ENCODE measurements at regions not wholly inside any gene's neighbourhood (a gene's known extent, or its start where the extent isn't known, plus 50 kb on each side); places are given as distances from the start of the nearest gene placed in this dataset.

DNA sequence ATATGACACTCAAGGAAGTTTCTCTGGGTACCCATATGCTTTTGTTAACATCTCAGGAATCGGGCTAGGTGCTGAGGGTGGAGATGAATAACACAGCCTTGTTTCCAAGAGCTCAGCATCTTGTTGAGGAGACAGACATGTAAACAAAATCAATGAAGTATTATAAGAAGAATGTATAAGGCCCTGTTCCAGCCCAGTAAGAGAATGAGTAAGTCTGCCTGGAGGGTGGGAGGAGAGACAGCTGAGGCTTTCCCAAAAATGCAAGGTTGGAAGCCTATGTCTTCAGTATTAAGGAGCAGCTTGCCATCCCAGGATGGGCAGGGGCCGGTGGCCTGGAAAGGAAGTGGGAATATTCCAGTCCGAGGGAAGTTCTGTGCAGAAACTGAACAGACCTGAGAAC is 615.3 kb upstream of the BTBD3 start:
- no peak overlapping the region for H3K4me2 ChIP-seq
- no peaks in the 10 kb centered on the region for H4K20me1 ChIP-seq (replicated peaks; ENCODE audit: insufficient read depth)
- H3K27me3 ChIP-seq (ENCODE audit: insufficient read depth) = no peaks in the 10 kb centered on the region
- ATAC-seq (no peak), DNase-seq (ENCODE audit: low spot score) (no peak)
- H3K4me3 ChIP-seq = no peak overlapping the region
- peaks cover 13% of the 10 kb centered on the region for H3K36me3 Mint-ChIP-seq (ENCODE audit: low read depth)
- H3K79me2 ChIP-seq (replicated peaks; ENCODE audit: insufficient read depth) = no peaks in the 10 kb centered on the region
- no peak overlapping the region for H3K4me3 Mint-ChIP-seq
- peaks cover 5% of the 10 kb centered on the region for H3K9me3 Mint-ChIP-seq
- peaks cover 7% of the 10 kb centered on the region; the same call in 1 of the 2 replicates for H3K4me1 ChIP-seq (ENCODE audit: insufficient read depth)
- no peaks in the 10 kb centered on the region for H3F3A ChIP-seq (replicated peaks; ENCODE audit: low read depth)
- H3K27ac Mint-ChIP-seq = no peak overlapping the region
- H3K27me3 Mint-ChIP-seq (ENCODE audit: insufficient read depth, low read depth, poor library complexity) = no peaks in the 10 kb centered on the region
- peaks cover 7% of the 10 kb centered on the region; the same call in 1 of the 2 replicates for H3K9me2 ChIP-seq (ENCODE audit: insufficient read depth)
- no peaks in the 10 kb centered on the region for H3K36me3 ChIP-seq (ENCODE audit: insufficient read depth)
- no peak overlapping the region for H3K27ac ChIP-seq (ENCODE audit: low read depth)
- TF ChIP-seq EZH2 (IDR thresholded peaks at IDR 0.05; ENCODE audit: low read depth, unreplicated experiment) = no peak
- TF ChIP-seq, protein P1, sequence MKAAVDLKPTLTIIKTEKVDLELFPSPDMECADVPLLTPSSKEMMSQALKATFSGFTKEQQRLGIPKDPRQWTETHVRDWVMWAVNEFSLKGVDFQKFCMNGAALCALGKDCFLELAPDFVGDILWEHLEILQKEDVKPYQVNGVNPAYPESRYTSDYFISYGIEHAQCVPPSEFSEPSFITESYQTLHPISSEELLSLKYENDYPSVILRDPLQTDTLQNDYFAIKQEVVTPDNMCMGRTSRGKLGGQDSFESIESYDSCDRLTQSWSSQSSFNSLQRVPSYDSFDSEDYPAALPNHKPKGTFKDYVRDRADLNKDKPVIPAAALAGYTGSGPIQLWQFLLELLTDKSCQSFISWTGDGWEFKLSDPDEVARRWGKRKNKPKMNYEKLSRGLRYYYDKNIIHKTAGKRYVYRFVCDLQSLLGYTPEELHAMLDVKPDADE (IDR thresholded peaks at IDR 0.05) = no peak
- no peak for TF ChIP-seq STAT1 (IDR thresholded peaks at IDR 0.05; ENCODE audit: unreplicated experiment)
- no peak for TF ChIP-seq JUNB (IDR thresholded peaks at IDR 0.05; ENCODE audit: unreplicated experiment)
- no peak for TF ChIP-seq CREB1 (CRISPR knock-in tag; IDR thresholded peaks at IDR 0.05; ENCODE audit: low read depth)
- no peak for TF ChIP-seq NANOG (IDR thresholded peaks at IDR 0.05; ENCODE audit: borderline replicate concordance)
- TF ChIP-seq, protein P2, sequence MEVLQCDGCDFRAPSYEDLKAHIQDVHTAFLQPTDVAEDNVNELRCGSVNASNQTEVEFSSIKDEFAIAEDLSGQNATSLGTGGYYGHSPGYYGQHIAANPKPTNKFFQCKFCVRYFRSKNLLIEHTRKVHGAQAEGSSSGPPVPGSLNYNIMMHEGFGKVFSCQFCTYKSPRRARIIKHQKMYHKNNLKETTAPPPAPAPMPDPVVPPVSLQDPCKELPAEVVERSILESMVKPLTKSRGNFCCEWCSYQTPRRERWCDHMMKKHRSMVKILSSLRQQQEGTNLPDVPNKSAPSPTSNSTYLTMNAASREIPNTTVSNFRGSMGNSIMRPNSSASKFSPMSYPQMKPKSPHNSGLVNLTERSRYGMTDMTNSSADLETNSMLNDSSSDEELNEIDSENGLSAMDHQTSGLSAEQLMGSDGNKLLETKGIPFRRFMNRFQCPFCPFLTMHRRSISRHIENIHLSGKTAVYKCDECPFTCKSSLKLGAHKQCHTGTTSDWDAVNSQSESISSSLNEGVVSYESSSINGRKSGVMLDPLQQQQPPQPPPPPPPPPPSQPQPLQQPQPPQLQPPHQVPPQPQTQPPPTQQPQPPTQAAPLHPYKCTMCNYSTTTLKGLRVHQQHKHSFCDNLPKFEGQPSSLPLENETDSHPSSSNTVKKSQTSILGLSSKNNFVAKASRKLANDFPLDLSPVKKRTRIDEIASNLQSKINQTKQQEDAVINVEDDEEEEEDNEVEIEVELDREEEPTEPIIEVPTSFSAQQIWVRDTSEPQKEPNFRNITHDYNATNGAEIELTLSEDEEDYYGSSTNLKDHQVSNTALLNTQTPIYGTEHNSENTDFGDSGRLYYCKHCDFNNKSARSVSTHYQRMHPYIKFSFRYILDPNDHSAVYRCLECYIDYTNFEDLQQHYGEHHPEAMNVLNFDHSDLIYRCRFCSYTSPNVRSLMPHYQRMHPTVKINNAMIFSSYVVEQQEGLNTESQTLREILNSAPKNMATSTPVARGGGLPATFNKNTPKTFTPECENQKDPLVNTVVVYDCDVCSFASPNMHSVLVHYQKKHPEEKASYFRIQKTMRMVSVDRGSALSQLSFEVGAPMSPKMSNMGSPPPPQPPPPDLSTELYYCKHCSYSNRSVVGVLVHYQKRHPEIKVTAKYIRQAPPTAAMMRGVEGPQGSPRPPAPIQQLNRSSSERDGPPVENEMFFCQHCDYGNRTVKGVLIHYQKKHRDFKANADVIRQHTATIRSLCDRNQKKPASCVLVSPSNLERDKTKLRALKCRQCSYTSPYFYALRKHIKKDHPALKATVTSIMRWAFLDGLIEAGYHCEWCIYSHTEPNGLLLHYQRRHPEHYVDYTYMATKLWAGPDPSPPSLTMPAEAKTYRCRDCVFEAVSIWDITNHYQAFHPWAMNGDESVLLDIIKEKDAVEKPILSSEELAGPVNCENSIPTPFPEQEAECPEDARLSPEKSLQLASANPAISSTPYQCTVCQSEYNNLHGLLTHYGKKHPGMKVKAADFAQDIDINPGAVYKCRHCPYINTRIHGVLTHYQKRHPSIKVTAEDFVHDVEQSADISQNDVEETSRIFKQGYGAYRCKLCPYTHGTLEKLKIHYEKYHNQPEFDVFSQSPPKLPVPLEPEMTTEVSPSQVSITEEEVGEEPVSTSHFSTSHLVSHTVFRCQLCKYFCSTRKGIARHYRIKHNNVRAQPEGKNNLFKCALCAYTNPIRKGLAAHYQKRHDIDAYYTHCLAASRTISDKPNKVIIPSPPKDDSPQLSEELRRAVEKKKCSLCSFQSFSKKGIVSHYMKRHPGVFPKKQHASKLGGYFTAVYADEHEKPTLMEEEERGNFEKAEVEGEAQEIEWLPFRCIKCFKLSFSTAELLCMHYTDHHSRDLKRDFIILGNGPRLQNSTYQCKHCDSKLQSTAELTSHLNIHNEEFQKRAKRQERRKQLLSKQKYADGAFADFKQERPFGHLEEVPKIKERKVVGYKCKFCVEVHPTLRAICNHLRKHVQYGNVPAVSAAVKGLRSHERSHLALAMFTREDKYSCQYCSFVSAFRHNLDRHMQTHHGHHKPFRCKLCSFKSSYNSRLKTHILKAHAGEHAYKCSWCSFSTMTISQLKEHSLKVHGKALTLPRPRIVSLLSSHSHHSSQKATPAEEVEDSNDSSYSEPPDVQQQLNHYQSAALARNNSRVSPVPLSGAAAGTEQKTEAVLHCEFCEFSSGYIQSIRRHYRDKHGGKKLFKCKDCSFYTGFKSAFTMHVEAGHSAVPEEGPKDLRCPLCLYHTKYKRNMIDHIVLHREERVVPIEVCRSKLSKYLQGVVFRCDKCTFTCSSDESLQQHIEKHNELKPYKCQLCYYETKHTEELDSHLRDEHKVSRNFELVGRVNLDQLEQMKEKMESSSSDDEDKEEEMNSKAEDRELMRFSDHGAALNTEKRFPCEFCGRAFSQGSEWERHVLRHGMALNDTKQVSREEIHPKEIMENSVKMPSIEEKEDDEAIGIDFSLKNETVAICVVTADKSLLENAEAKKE (CRISPR knock-in tag; IDR thresholded peaks at IDR 0.05) = no peak
- TF ChIP-seq ZNF114 (CRISPR knock-in tag; IDR thresholded peaks at IDR 0.05) = no peak
- TF ChIP-seq POLR2AphosphoS5 (IDR thresholded peaks at IDR 0.05; ENCODE audit: low read depth) = no peak
- no peak for TF ChIP-seq EZH2phosphoT487 (IDR thresholded peaks at IDR 0.05; ENCODE audit: unreplicated experiment)
- no peak for TF ChIP-seq ZNF331 (CRISPR knock-in tag; IDR thresholded peaks at IDR 0.05; ENCODE audit: low read depth)
- H3K4me1 Mint-ChIP-seq = peaks cover 13% of the 10 kb centered on the region
- H2AFZ ChIP-seq = no peak overlapping the region

All from GM23338 (cell line).